T-helper 2 cell (primary cell): ENCODE measurements at regions not wholly inside any gene's neighbourhood (a gene's known extent, or its start where the extent isn't known, plus 50 kb on each side); places are given as distances from the start of the nearest gene placed in this dataset.
"Not testable (repeated sequence)": the region's sequence is repeated elsewhere in the genome, so short reads cannot be mapped to it uniquely, and the experiment has no call there.

Experiments
- DNase-seq, 5 experiments: peaks; one replicate each; pipeline versions ENCODE4 v3.0.0 to v3.0.0-alpha.2; 2012 to 2022

DNA sequence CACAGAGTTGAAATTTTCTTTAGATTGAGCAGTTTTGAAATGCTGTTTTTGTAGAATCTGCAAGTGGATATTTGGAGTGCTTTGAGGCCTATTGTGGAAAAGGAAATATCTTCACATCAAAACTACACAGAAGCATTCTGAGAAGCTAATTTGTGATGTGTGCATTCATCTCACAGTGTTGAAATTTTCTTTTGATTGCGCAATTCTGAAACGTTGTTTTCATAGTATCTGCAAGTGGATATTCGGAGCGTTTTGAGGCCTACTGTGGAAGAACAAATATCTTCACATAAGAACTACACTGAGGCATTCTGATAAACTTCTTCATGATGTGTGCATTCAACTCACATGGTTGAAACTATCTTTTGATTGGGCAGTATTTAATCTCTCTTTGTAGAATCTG lies 3143.4 kb upstream of the OR11H1 start:
- DNase-seq, result not testable (repeated sequence)

GRCh38 chr22:12388824-12389800 lies 3138.9 kb upstream of the OR11H1 start:
- peak in 1 of 5 experiments; percentile 0 for DNase-seq

- DNase-seq, result not testable (repeated sequence)
These were observed 3130.7 kb upstream of the OR11H1 start for GRCh38 chr22:12397270-12397669.

DNA sequence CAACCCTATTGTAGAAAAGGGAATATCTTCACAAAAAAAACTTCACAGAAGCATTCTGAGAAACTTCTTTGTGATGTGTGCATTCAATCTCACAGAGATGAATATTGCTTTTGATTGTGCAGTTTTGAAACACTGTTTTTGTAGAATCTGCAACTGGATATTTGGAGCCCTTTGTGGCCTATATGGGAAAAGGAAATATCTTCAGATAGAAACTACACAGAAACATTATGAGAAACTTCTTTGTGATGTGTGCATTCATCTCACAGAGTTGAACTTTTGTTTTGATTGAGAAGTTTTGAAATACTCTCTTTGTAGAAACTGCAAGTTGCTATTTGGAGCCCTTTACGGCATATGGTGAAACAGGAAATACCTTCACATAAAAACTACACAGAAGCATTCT lies 3126.1 kb upstream of the OR11H1 start:
- DNase-seq, result not testable (repeated sequence)

GRCh38 chr22:12402531-12402930 lies 3125.5 kb upstream of the OR11H1 start:
- DNase-seq, result not testable (repeated sequence)

- not testable (repeated sequence) for DNase-seq
These were observed 3092.1 kb upstream of the OR11H1 start for GRCh38 chr22:12435890-12436289.
